IMR-90 (cell line): ENCODE measurements at regions not wholly inside any gene's neighbourhood (a gene's known extent, or its start where the extent isn't known, plus 50 kb on each side); places are given as distances from the start of the nearest gene placed in this dataset.
A peak's percentile ranks its signal among the peaks of the same experiment; 100 is the strongest.

Experiments
- CEBPB ChIP-seq: IDR thresholded peaks from 2 replicates; pipeline ENCODE4 v1.6.1; 2012; ENCODE audit warnings: low read depth, low read length, improper control_type of control experiment
- CTCF ChIP-seq: conservative IDR thresholded peaks from 2 replicates; pipeline ENCODE4 v1.5.1; 2012; ENCODE audit warnings: mild to moderate bottlenecking, low read depth, low read length, improper control_type of control experiment
- MXI1 ChIP-seq: IDR thresholded peaks from 2 replicates; pipeline ENCODE4 v1.6.1; 2012; ENCODE audit warnings: low read depth, mild to moderate bottlenecking, low read length, moderate library complexity, borderline replicate concordance
- POLR2A ChIP-seq: IDR thresholded peaks from 2 replicates; pipeline ENCODE4 v1.6.1; 2012; ENCODE audit warnings: mild to moderate bottlenecking, low read depth, low read length

- no peak for TF ChIP-seq CTCF
- TF ChIP-seq POLR2A: peak; percentile 81; the same call in 1 of the 2 replicates
- peak; percentile 87 for TF ChIP-seq CEBPB
- TF ChIP-seq MXI1: no peak
Measured at GRCh38 chr6:44010411-44011349, 116.6 kb downstream of the MRPL14 start.
